GM10248 (cell line): ENCODE measurements at regions not wholly inside any gene's neighbourhood (a gene's known extent, or its start where the extent isn't known, plus 50 kb on each side); places are given as distances from the start of the nearest gene placed in this dataset.

Source experiments
- CTCF ChIA-PET: fragments of 300-600 bp; sonication (Branson Sonifier 250); formaldehyde crosslinking; extraction: SDS; loops from one replicate; lab custom pipeline; 2021; ENCODE audit warnings: antibody characterized with exemption; lab: Yijun Ruan, JAX
- POLR2A ChIA-PET: fragments of 350-650 bp; sonication (Branson Sonifier 250); formaldehyde crosslinking; extraction: SDS; loops from one replicate; lab custom pipeline; 2020; ENCODE audit warnings: antibody characterized with exemption; lab: Yijun Ruan, JAX
- DNase-seq: peaks from one replicate; pipeline ENCODE4 v3.0.0; 2012; ENCODE audit errors: extremely low spot score
- CTCF ChIP-seq: IDR thresholded peaks from 2 replicates; pipeline ENCODE4 v1.5.1; 2012; ENCODE audit warnings: mild to moderate bottlenecking, low read depth; ENCODE audit errors: extremely low read depth, missing control alignments, control extremely low read depth

GRCh38 chr16:26267641-26268040 lies 575.9 kb downstream of the HS3ST4 start:
- no peak for DNase-seq
- CTCF ChIA-PET: no interaction called here
- POLR2A ChIA-PET: no interaction called here
- no peak for TF ChIP-seq CTCF

- POLR2A ChIA-PET: no interaction called here
- DNase-seq: no peak
- TF ChIP-seq CTCF: no peak
- CTCF ChIA-PET: no interaction called here
Measured at GRCh38 chr16:26269673-26270072, 577.9 kb downstream of the HS3ST4 start.

GRCh38 chr16:26273607-26274006 lies 581.8 kb downstream of the HS3ST4 start:
- POLR2A ChIA-PET: no interaction called here
- CTCF ChIA-PET: no interaction called here
- no peak for DNase-seq
- no peak for TF ChIP-seq CTCF

- POLR2A ChIA-PET: no interaction called here
- TF ChIP-seq CTCF: no peak
- CTCF ChIA-PET: no interaction called here
- no peak for DNase-seq
Measured at GRCh38 chr16:26275021-26275590, 583.3 kb downstream of the HS3ST4 start.

GRCh38 chr16:26276289-26276688 lies 584.5 kb downstream of the HS3ST4 start:
- no peak for TF ChIP-seq CTCF
- ChIA-PET POLR2A (no interaction called here), CTCF (interaction anchor here (1.6 kb wide), 1 partner anchor 24 kb away, joined by 3 read pairs; no protein-coding TSS in a partner anchor)
- no peak for DNase-seq

GRCh38 chr16:26281381-26282110 lies 589.8 kb downstream of the HS3ST4 start:
- ChIA-PET CTCF (no interaction called here), POLR2A (no interaction called here)

More at GRCh38 chr16:26281381-26282110, 589.8 kb downstream of the HS3ST4 start:
- no peak for DNase-seq
- TF ChIP-seq CTCF: no peak
